PFSK-1 (cell line): ENCODE measurements at regions not wholly inside any gene's neighbourhood (a gene's known extent, or its start where the extent isn't known, plus 50 kb on each side); places are given as distances from the start of the nearest gene placed in this dataset.

Experiments used
- FOXP2 ChIP-seq: optimal IDR thresholded peaks from 2 replicates; pipeline ENCODE3; 2011; ENCODE audit warnings: borderline replicate concordance, control low read depth, inconsistent platforms; ENCODE audit not compliant: insufficient read depth; ENCODE audit errors: extremely low read length, extremely low read depth
- POLR2AphosphoS5 ChIP-seq: IDR thresholded peaks from 2 replicates; pipeline ENCODE4 v1.6.1; 2012; ENCODE audit warnings: low read depth, mild to moderate bottlenecking, control low read depth, low read length, moderate library complexity
- REST ChIP-seq, 2 experiments: IDR thresholded peaks; 2 replicates each; pipeline versions ENCODE4 v1.6.1 to v1.8.0; 2011 to 2012; ENCODE audit warnings: low read depth in 2 of 2, low read length in 2 of 2, control low read depth in 1 of 2, inconsistent platforms in 1 of 2, mild to moderate bottlenecking in 1 of 2, moderate library complexity in 1 of 2; ENCODE audit not compliant: insufficient read depth in 1 of 2
- SIN3A ChIP-seq: IDR thresholded peaks from 2 replicates; pipeline ENCODE4 v1.6.1; 2012; ENCODE audit warnings: mild to moderate bottlenecking, low read length, moderate library complexity, borderline replicate concordance; ENCODE audit not compliant: insufficient read depth

DNA sequence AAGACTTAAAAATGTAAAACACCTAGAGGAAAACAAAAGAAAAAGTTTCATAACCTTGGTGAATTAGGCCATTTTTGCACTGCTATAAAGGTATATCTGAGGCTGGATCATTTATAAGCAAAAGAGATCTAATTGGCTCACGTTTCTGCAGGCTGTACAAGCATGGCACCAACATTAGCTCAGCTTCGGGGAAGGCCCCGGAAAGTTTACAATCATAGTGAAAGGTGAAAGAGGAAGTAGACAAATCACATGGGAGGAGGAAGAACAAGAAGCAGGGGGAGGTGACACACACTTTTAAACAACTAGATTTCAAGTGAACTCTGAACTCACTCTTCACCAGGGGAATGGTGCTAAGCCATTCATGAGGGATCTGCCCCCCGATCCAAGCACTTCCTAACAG is 1358.5 kb upstream of the PCDH9 start:
- TF ChIP-seq REST (IDR thresholded peaks at IDR 0.05; ENCODE audit: insufficient read depth in 1 of 2, low read depth in 2 of 2, low read length in 2 of 2) (no peak), POLR2AphosphoS5 (no peak), FOXP2 (no peak), SIN3A (no peak)
